ENCODE measurements at regions not wholly inside any gene's neighbourhood (a gene's known extent, or its start where the extent isn't known, plus 50 kb on each side); places are given as distances from the start of the nearest gene placed in this dataset.
"Not testable (repeated sequence)": the region's sequence is repeated elsewhere in the genome, so short reads cannot be mapped to it uniquely, and the experiment has no call there.

DNA sequence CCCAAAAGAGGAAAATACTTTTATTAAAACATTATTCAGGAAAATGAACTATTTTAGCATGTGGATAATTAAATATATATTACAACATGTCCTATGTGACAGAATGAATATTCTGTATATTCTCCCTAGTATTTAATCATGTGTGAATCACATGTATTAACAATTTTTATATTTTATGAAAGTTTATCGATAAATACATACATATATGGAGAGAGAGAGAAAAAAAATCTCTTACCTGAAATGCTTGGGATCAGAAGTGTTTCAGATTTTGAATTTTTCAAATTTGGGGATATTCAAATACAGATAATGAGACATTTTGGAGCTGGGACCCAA, 228.6 kb upstream of the RBBP8 start:
- no peak for DNase-seq

GRCh38 chr18:22705328-22705727, 227.8 kb upstream of the RBBP8 start:
- peak; percentile 27 to 42 (median 32) for DNase-seq

DNA sequence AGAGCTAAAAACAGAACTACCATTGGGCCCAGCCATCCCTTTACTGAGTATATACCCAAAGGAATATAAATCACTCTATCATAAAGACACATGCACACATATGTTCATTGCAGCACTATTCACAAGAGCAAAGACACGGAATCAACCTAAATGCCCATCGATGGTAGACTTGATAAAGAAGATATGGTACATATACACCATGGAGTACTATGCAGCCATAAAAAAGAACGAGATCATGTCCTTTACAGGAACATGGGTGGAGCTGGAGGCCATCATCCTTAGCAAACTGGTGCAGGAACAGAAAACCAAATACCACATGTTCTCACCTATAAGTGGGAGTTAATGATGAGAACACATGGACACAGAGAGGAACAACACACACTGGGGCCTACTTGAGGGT, 227.1 kb upstream of the RBBP8 start:
- not testable (repeated sequence) for DNase-seq

DNA sequence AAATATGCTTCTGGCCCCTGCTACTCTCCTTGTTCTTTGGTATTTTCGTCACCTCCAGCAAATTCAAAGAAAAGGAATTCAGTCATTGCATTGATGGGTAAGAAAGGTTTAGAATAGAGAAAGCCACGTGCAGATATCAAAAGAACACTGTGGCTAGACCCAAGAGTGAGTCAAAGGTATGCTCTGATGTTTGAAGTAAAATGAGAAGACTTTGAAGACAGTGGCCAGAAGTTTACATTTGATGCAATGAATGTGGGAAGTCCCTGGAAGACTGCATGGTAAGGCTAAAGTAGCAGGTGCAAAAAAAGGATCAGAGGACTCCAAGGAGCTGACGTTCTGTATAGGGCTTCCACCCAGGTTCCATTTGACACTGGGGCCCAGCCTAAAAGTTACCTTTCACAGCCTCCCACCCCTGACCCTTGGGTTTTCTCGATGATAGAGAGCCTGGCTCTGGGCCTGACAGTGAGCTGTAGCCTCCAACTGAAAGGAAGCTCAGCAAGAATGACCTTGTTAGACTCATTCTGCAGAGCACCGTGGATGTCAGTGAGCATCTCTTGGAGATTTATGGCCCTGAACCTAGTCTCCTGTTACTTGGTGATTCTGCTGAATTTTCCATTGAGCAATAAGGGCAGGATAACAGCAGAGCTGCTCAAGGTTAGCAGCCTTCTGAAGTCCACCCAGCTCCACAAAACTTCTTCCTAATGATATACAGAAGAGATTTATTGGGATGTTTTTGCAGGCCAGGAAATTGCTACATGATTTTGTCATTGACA, 223.7 kb upstream of the RBBP8 start:
- DNase-seq, result no peak

GRCh38 chr18:22710673-22711191, 222.4 kb upstream of the RBBP8 start:
- no peak for DNase-seq

DNA sequence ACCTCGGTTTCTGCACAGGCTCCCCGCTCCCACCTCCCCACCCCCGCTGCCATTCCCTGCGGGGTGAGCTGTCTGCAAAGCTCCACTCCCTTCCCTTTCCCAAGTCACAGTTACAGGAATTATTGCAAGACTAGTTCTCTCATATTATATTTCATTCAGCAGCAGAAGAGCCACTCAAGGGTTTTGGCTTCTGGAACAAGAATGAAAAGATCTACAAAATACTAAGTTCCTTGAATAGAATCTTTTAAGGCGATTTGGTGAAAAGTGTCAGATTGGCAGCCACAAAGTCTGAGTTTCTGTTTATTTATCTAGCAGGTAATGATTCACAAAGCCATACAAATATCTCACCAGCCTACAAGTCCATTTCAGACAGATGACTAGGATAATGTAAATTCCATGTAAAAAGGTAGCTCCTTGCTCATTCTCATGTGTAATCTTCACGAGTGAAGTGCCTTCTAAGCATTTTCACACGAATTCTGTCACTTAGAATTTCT, 221.9 kb upstream of the RBBP8 start:
- no peak for DNase-seq

GRCh38 chr18:22713511-22713910, 219.6 kb upstream of the RBBP8 start:
- no peak for DNase-seq

DNA sequence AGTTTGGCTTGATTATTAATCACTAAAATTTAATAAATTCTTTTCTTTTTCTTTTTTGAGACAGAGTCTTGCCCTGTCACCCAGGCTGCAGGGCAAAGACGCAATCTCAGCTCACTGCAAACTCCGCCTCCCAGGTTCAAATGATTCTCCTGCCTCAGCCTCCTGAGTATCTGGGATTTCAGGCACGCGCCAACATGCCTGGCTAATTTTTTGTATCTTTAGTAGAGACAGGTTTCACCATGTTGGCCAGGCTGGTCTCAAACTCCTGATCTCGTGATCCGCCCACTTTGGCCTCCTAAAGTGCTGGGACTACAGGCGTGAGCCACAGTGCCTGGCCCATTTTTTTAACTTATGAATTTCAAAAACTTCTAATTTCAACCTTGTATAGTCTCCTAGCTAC, 215.6 kb upstream of the RBBP8 start:
- DNase-seq, result not testable (repeated sequence)

DNA sequence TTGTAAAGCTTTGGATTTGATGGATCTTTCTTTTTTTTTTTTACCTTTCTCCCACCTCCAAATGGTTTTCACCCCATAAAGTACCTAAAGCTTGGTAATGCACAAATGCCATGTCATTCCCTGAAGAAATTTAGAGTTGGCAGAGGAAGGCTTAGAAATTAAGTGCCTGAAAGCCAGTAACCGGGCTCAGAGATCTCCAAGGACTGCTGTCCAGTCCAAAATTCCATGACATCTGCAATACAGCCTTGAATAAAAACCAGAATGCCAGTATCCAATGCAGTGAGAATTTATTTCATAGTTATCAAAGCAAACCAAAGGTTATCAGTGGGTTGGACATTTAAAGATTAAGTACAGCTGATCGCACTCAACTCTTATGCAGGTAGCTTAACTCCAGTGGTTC, 209.9 kb upstream of the RBBP8 start:
- DNase-seq, result no peak

GRCh38 chr18:22723773-22724172, 209.4 kb upstream of the RBBP8 start:
- DNase-seq, result no peak

DNA sequence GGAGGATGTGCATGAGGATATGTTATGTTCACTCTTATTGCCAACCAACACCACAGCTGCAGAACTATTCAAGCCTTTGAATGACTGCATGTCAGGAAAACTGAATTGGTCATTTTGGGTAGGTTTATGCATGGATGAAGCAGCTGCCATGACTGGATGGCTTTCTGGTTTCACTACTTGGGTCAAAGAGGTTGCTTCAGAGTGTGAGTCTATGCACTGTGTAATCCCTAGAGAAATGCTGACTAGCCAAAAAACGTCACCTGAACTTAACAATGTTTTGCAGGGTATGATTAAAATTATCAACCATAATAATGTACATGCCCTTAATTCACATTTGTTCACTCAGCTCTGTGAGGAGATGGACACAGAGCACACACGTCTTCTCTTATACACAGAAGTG, 206.7 kb upstream of the RBBP8 start:
- DNase-seq, result no peak

GRCh38 chr18:22728016-22728415, 205.1 kb upstream of the RBBP8 start:
- DNase-seq, result no peak

GRCh38 chr18:22728481-22729105, 204.5 kb upstream of the RBBP8 start:
- no peak for DNase-seq

- no peak for DNase-seq
These were observed 201.7 kb upstream of the RBBP8 start for GRCh38 chr18:22731398-22731797.

GRCh38 chr18:22734105-22734661, 198.9 kb upstream of the RBBP8 start:
- no peak for DNase-seq

DNA sequence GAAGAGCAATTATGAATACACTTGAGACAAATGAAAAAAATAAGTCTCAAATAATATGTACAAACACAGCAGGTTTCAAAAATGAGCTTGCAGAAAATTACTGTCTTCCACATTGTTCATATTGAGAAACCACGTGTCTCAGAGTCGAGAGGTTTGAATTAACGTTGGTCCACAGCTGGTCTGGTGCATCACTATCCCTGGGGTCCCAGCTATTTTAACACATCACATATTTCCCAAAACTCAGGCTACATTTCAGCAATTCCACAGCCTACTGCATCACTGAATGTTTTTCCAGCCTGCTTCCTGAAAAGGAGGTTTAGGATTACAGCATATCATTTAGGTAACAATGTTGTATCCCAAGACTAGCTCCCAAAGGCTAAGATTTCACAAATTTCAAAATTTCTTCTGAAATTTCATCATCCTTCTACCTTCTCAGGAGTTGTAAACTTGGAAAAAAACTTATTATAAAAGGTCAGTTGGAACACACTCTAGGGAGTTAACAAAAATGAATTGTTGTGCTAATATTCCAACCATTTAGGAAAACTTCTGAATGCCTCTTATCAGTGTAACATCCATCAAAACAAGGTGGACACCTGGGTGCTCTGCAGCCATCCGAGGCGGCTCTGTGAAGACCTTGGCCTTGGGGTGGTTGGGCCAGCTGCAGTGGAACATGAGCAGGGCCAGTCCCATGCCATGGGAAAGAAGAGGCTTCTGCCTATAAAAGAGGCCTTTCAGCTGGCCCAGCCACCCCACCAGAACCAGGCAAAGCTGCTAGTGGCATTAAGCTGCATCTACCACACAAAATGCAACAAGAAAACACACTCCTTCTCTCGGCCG, 198.1 kb upstream of the RBBP8 start:
- DNase-seq, result no peak

DNA sequence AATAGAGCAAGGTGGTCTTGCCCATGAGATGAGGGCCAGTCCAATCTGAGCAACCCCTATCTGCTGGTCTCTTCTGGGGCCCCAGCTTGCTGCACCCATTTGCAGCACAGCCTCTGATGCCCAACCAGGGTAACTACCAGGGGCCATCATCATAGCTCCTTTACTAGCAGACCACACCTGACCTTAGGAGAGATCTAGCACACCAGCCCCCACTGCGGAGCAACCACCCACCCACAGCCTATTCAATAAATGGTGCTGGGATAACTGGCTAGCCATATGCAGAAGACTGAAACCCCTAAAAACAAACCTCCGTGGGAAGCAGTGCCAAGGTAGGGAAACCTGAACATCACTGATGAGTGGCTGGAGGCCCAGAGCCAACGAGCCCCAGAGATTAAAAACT, 196.1 kb upstream of the RBBP8 start:
- no peak for DNase-seq

DNA sequence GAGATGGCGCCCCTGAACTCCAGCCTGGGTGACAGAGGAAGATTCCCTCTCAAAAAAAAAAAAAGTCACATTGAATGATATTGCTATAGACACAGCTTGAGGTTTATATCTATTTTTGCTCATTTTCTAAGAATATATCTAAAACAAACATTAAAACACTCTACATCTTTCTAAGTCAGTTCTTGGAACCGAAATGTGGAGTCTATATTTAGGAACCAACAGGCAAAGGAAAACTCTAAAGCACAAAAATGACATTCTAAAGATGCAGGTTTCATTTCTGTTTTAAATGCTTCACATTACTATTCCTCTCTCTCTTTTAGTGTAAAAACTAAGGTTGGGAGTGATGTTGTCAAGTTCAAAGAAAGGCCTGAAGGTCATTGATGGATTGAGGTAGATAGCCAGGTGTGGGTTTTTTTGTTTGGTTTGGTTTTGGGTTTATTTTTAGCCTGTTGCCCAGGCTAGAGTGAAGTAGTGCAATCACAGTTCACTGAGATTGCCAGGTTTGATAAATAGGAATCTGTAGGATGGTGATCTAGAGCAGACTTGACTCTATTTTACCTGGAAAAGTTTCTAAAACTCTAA, 194.0 kb upstream of the RBBP8 start:
- DNase-seq, result no peak

DNA sequence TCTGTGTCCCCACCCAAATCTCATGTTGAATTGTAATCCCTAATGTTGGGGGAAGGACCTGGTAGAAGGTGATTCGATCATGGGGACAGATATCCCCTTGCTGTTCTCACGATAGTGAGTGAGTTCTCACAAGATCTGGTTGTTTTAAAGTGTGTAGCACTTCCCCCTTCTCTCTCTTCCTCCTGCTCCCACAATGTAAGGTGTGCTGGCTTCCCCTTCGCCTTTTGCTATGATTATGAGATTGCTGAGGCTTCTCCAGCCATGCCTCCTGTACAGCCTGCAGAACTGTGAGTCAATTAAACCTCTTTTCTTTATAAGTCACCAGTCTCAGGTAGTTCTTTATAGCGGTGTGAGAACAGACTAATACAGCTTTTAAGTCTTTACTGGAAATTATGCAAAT, 193.3 kb upstream of the RBBP8 start:
- no peak for DNase-seq

- DNase-seq, result no peak
These were observed 191.8 kb upstream of the RBBP8 start for GRCh38 chr18:22741318-22741717.

- DNase-seq, result peak in 2 of 3 donors; percentile 1
These were observed 190.7 kb upstream of the RBBP8 start for GRCh38 chr18:22742409-22742808.

DNA sequence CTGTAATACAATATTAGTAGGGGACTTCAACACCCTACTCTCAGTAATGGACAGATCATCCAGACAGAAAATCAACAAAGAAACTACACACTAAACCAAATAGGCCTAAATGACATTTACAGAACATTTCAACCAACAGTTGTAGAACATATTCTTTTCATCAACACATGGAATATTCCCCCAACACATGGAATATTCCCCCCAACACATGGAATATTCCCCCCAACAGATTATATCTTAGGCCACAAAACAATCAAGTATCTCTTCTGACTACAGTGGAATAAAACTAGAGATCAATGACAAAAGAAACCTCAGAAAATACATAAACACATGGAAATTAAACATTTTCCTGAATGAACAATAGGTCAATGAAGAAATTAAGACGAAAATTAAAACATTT, 187.2 kb upstream of the RBBP8 start:
- DNase-seq, result no peak

GRCh38 chr18:22752014-22752413, 181.1 kb upstream of the RBBP8 start:
- no peak for DNase-seq
